ENCODE measurements at regions not wholly inside any gene's neighbourhood (a gene's known extent, or its start where the extent isn't known, plus 50 kb on each side); places are given as distances from the start of the nearest gene placed in this dataset.

GRCh38 chr2:12271589-12271984 is 445.1 kb upstream of the TRIB2 start:
- Histone ChIP-seq H3K4me1 (peaks cover 28% of the 10 kb centered on the region), H3K4me3 (ENCODE audit: low read depth, low read length) (no peak overlapping the region), H3K27me3 (no peaks in the 10 kb centered on the region), H3K9me3 (no peaks in the 10 kb centered on the region), H3K36me3 (no peaks in the 10 kb centered on the region)
- no peak for DNase-seq
- TF ChIP-seq CTCF (IDR thresholded peaks at IDR 0.05; ENCODE audit: low read depth, low read length), result no peak

- TF ChIP-seq CTCF (IDR thresholded peaks at IDR 0.05; ENCODE audit: low read depth, low read length), result no peak
- DNase-seq, result no peak
Measured at GRCh38 chr2:12273111-12273510, 443.6 kb upstream of the TRIB2 start.

DNA sequence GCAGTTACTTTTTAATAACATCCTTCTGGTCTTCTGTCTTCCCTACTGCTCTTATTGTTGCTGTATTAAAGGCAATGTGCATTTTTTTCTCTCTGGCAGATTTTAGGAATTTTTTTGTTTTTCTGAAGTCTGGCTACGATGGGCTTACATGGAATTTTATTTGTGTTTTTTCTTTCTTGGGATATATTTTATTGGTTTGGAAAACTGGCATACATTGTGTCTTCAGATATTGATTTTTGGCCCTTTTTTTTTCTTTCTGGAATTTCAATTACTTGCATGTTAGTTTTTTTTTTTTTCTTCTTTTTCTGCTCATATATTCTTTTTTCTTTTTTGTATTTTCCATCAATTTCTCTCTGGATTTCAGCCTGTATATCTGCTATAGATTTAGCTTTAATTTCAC is 442.1 kb upstream of the TRIB2 start:
- Histone ChIP-seq H3K4me1 (peaks cover 14% of the 10 kb centered on the region), H3K4me3 (ENCODE audit: low read depth, low read length) (no peak overlapping the region), H3K36me3 (no peaks in the 10 kb centered on the region), H3K9me3 (no peaks in the 10 kb centered on the region), H3K27me3 (no peaks in the 10 kb centered on the region)
- TF ChIP-seq CTCF (IDR thresholded peaks at IDR 0.05; ENCODE audit: low read depth, low read length), result no peak
- no peak for DNase-seq

More at GRCh38 chr2:12273111-12273510, 443.6 kb upstream of the TRIB2 start:
- H3K4me3 ChIP-seq (ENCODE audit: low read depth, low read length), result no peak overlapping the region
- no peaks in the 10 kb centered on the region for H3K36me3 ChIP-seq
- H3K9me3 ChIP-seq, result no peaks in the 10 kb centered on the region
- H3K4me1 ChIP-seq, result peaks cover 24% of the 10 kb centered on the region
- no peaks in the 10 kb centered on the region for H3K27me3 ChIP-seq

DNA sequence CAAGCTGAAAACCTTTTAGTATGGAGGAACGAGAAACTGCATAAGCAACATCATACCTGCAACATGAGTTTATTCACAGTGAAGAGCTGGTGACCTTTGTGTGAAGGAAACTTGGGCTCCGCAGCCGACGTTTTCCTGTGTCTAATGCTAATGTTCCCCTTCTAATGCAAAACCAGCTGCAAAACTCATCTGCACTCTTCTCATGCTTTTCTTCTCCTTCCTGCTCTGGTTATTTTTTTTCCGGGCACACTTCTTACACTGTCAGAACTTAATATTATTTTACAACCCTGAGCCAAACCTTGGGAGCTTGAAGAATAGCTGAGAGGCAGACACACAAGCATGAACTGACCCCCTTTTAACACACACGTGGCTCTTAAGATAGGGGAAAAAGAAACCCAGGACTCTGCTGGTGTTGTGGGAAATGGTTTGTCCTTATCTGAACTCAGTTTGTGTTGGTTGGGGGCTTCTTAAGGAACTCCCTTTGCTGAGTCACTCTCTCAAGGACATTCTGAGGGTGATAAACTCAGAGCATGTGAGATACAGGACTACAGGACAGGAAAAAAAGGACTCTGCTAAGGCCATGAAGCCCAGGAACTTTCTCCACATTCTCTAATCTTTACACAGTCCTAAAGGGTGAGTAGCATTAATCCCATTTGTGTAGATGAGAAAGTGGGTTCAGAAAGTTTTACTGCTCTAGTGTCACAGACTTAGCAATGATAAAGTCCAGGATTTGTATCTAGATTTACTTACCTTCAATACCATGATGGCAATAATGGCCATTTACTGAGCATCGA is 439.3 kb upstream of the TRIB2 start:
- Histone ChIP-seq H3K27me3 (no peaks in the 10 kb centered on the region), H3K4me3 (ENCODE audit: low read depth, low read length) (no peak overlapping the region), H3K36me3 (no peaks in the 10 kb centered on the region), H3K9me3 (no peaks in the 10 kb centered on the region), H3K4me1 (no peaks in the 10 kb centered on the region; the same call in 1 of the 2 replicates)
- no peak for TF ChIP-seq CTCF (IDR thresholded peaks at IDR 0.05; ENCODE audit: low read depth, low read length)
- DNase-seq, result no peak

GRCh38 chr2:12278217-12278750 is 438.5 kb upstream of the TRIB2 start:
- TF ChIP-seq CTCF (IDR thresholded peaks at IDR 0.05; ENCODE audit: low read depth, low read length), result no peak

More at GRCh38 chr2:12278217-12278750, 438.5 kb upstream of the TRIB2 start:
- Histone ChIP-seq H3K4me1 (no peaks in the 10 kb centered on the region; the same call in 1 of the 2 replicates), H3K36me3 (no peaks in the 10 kb centered on the region), H3K9me3 (no peaks in the 10 kb centered on the region), H3K27me3 (no peaks in the 10 kb centered on the region), H3K4me3 (ENCODE audit: low read depth, low read length) (no peak overlapping the region)
- no peak for DNase-seq

Measured in BE2C (cell line).